GM18498 (cell line): ENCODE measurements at regions not wholly inside any gene's neighbourhood (a gene's known extent, or its start where the extent isn't known, plus 50 kb on each side); places are given as distances from the start of the nearest gene placed in this dataset.
"Not testable (repeated sequence)": the region's sequence is repeated elsewhere in the genome, so short reads cannot be mapped to it uniquely, and the experiment has no call there.

ENCODE experiments used
- ATAC-seq: cut with Tn5 transposase; IDR thresholded peaks from one replicate; pipeline ENCODE4 v1.9.1; 2021; ENCODE audit warnings: mild to moderate bottlenecking, moderate library complexity; ENCODE audit not compliant: unreplicated experiment

GRCh38 chr3:101141135-101141534 lies 147.9 kb upstream of the ABI3BP start:
- no peak for ATAC-seq

- ATAC-seq: no peak
Observed at GRCh38 chr3:101138817-101139216, 145.6 kb upstream of the ABI3BP start.

DNA sequence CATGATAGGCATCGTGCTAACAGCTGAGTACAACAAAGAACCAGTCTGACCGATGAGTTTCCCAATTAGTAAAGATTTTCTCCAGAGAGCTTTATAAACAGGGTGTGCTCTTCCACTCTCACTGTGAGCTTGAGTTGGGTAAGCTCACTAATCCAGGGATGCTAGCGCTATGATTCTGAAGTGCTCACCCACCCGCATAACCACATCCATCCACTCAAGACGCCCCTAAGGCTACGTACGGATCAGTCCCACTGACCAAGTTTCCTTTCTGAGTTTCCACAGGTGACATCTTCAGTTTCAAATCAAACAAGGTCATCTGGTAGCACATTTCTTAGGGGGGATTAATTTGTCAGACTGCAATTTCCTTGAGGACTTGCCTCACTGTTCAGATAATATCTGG lies 141.1 kb upstream of the ABI3BP start:
- ATAC-seq: no peak

DNA sequence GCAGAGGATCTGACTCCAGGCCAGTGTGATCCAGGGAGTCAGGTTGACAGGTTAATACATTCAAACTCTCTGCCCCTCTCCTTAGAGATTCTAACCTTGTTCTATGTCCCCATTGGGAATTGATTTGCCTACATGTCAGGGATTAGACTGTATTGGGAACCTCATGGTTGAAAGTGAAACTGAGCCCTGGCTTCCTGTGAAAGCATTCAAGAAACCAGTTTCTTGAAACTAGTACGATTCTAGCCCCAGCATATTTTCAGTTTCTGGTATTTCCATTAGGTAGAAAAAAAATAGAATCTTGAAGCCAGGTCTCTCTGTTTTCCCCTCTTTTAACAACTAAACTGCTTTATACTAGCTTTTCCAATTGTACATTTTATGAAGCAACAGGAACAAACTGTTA lies 140.4 kb upstream of the ABI3BP start:
- ATAC-seq: peak; percentile 74

DNA sequence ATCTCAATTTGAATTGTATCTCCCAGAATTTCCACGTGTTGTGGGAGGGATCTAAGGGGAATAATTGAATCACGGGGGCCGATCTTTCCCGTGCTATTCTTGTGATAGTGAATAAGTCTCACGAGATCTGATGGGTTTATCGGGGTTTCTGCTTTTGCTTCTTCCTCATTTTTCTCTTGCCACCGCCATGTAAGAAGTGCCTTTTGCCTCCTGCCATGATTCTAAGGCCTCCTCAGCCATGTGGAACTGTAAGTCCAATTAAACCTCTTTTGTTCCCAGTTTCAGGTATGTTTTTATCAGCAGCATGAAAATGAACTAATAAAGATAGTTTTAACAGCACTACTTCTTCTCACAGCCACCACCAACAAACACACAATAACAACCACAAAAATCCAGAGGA lies 140.0 kb upstream of the ABI3BP start:
- ATAC-seq: not testable (repeated sequence)

- ATAC-seq: no peak
Observed at GRCh38 chr3:101131767-101132166, 138.5 kb upstream of the ABI3BP start.

DNA sequence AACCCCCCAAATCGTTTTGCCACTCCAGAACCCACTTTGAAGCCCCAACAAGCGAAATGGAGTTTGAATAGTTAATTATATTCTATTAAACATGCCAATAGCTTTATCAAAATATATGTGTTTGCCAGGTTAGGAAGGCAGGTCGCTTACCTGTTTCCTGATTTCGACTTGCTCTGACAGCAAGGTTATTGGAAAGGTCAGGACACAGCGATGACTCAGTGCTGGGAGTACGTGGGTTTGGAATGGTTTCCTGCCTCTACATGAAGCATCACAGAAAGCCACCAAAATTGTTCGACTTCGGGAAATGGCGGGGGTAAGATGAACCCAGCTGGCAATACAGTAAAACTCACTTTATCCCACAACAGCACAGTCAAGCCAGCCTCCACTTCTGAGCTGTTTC lies 135.6 kb upstream of the ABI3BP start:
- ATAC-seq: no peak

GRCh38 chr3:101128001-101128400 lies 134.8 kb upstream of the ABI3BP start:
- ATAC-seq: no peak

GRCh38 chr3:101124125-101124524 lies 130.9 kb upstream of the ABI3BP start:
- ATAC-seq: no peak

GRCh38 chr3:101123081-101123480 lies 129.9 kb upstream of the ABI3BP start:
- ATAC-seq: no peak

DNA sequence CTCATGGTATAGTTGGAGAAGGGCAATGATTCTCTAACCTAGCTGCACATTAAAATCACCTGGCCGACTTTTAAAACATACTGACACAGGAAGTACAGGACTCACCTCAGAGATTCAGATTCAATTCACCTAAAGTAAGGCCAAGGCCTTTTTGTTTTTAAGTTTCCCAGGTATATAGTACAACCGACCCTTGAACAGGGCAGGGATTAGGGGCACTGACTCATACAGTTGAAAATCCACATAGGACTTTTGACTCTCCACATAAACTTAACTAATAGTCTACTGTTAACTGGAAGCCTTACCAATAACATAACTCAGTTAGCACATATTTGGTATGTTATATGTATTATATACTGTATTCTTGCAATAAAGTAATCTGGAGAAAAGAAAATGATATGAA lies 129.5 kb upstream of the ABI3BP start:
- no peak for ATAC-seq

DNA sequence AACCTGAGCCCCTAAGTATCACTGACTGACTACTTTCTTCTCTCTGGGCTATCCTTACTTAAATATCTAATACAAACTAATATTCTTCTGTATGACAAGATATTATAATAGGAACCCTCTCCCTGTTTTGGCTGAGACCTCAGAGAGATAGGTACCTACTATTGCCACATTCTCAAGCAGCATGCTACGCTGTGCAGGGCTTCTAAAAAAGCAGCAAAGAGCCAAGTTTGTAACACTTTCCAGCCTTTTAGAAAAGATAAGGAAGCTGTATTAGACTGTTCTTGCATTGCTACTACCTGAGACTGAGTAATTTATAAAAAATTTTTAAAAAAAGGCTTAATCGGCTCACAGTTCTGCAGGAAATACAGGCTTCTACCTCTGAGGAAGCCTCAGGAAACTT lies 126.8 kb upstream of the ABI3BP start:
- no peak for ATAC-seq

DNA sequence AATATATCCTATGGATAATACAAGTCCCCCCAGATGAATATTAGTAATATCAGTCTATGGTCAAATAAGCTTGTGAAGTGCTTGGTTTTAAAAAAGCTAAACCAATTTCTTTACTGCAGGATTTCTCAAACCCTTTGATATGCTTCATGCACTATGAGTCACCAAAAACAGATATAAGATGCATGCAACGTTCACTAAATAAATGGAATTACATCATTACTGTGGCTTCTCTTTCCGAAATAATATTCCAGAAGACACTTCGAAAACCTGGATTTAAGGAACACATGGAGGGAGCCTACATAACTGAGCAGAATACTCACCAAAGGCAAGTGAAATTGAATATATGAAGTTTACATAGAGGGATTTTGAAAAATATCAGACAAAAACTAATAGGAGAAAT lies 126.3 kb upstream of the ABI3BP start:
- ATAC-seq: no peak

DNA sequence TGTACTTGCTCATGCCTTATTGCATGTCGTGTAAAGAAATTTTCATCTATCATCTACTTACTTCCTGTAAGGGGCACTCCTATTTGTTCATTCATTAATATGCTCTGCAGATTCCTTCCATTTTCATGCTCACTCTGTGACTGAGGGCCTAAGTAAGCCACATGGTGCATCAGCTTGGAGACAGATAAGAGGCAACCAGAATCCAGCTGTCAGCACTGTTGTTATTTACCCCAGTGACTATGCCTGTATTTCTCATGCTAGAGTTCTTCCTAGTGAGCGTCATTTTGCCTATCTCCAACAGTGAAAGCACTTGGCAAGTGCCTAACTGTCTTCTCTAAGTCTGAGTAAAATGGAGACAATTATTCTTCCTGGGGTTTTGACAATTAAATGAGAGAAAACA lies 124.8 kb upstream of the ABI3BP start:
- ATAC-seq: no peak

DNA sequence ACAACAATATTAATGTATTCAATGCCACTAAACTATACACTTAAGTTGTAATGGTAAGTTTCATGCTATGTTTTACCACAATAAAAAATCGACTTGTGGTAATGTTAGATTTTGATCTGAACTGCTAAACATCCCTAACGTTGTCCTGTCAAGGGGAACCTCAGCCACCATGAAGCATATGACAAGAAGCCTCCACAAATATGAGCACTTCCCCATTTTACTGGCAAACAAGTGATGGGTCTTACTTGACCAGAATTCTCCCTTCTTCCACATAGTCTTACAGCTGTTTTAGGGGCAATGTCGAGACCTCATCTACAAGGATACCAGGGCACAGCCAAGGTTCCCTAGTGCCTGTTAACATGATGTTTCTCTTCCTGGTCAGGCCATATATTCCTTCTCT lies 124.2 kb upstream of the ABI3BP start:
- ATAC-seq: no peak

DNA sequence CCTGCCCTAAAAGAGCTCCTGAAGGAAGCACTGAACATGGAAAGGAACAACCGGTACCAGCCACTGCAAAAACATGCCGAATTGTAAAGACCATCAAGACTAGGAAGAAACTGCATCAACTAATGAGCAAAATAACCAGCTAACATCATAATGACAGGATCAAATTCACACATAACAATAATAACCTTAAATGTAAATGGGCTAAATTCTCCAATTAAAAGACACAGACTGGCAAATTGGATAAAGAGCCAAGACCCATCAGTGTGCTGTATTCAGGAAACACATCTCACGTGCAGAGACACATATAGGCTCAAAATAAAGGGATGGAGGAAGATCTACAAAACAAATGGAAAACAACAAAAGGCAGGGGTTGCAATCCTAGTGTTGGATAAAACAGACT lies 117.1 kb upstream of the ABI3BP start:
- not testable (repeated sequence) for ATAC-seq

DNA sequence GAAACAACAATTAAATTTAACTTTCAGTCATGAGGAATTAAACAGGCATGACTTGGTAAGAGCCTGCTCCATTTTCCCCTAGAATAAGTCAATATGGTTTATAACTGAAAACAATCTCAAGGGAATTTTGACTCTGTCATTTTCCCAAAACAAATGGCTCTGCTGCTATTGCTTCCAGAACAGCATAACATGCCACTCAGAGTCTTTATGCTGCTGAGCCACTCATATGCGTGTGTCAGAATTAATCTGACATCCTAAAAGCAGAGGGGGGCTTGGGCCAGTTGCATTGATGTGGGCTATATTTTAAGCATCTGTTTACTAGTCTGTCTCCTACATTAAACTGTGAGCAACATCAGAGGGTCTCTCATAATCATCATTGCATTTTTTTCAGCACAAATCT lies 111.1 kb upstream of the ABI3BP start:
- no peak for ATAC-seq

DNA sequence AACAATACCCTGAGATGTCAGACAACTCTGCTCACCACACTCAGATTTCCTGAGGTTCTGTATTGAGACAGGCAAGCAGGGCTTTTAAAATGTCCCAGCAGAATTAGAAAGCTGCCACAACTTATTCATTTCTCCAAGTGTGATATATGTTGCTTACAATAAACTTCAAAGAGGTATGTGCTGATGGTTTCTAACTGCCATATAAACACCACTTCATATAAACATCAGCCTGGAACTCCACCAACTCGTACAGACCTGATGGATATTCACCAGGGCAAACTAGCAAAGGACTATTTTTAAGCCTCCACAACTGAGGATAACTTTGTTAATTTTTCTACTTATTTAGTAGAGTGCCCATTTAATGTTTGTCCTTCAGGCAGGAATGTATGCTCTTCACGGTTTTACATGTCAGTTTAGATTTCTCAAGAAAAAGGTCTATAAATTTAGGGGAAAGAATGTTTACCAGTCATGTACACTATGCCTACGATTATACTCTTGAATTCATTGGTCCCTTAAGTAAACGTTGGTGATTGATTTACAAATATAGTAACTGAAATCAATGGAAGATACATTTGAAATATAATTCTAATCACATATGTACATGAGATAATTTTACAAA lies 109.6 kb upstream of the ABI3BP start:
- ATAC-seq: no peak

GRCh38 chr3:101100361-101101009 lies 107.3 kb upstream of the ABI3BP start:
- no peak for ATAC-seq

- no peak for ATAC-seq
Observed at GRCh38 chr3:101099791-101100190, 106.6 kb upstream of the ABI3BP start.

- no peak for ATAC-seq
Observed at GRCh38 chr3:101096444-101096843, 103.2 kb upstream of the ABI3BP start.

GRCh38 chr3:101095693-101096430 lies 102.6 kb upstream of the ABI3BP start:
- ATAC-seq: no peak
